Caco-2 (cell line): ENCODE measurements at regions not wholly inside any gene's neighbourhood (a gene's known extent, or its start where the extent isn't known, plus 50 kb on each side); places are given as distances from the start of the nearest gene placed in this dataset.

Source experiments
- BruUV-seq: library from RNA; stranded (reverse); fragments of 400-500 nt; replicated peaks from 2 replicates; lab custom pipeline; 2021; lab: Mats Ljungman, UMichigan
- CTCF ChIA-PET: fragments of 300-600 bp; sonication (Branson Sonifier 250); formaldehyde crosslinking; loops from one replicate; lab custom pipeline; 2022; ENCODE audit warnings: antibody characterized with exemption; lab: Charles Lee
- POLR2A ChIA-PET: fragments of 300-600 bp; sonication (Branson Sonifier 250); formaldehyde crosslinking; loops from one replicate; lab custom pipeline; 2022; ENCODE audit warnings: antibody characterized with exemption; lab: Charles Lee
- DNase-seq, 2 experiments: peaks; one replicate each; pipeline versions ENCODE4 v3.0.0 to v3.0.0-alpha.2; 2020 to 2022
- H3K27me3 ChIP-seq: replicated peaks from 2 replicates; pipeline ENCODE4 v1.6.0; 2011; ENCODE audit warnings: low read length; ENCODE audit not compliant: control insufficient read depth, insufficient read depth
- H3K36me3 ChIP-seq: 2 replicates; pipeline ENCODE4 v1.5.1; 2011; ENCODE audit warnings: low read length; ENCODE audit not compliant: control insufficient read depth, insufficient read depth
- H3K4me1 ChIP-seq: fragments of 250-450 bp; sonication (Bioruptor Pico); 2 replicates; pipeline ENCODE4 v1.5.1; 2020; ENCODE audit warnings: mild to moderate bottlenecking
- H3K4me3 ChIP-seq: 2 replicates; pipeline ENCODE4 v1.5.1; 2011; ENCODE audit warnings: low read depth, mild to moderate bottlenecking, control low read depth, low read length
- H3K9me3 ChIP-seq: fragments of 250-450 bp; sonication (Bioruptor Pico); 2 replicates; pipeline ENCODE4 v1.5.1; 2020; ENCODE audit warnings: mild to moderate bottlenecking, moderate library complexity
- H3K27ac Mint-ChIP-seq: one replicate; pipeline ENCODE4 v1.8.0; 2022; ENCODE audit warnings: mixed read lengths; ENCODE audit not compliant: unreplicated experiment
- H3K27me3 Mint-ChIP-seq: one replicate; pipeline ENCODE4 v1.8.0; 2022; ENCODE audit warnings: mixed read lengths; ENCODE audit not compliant: insufficient read depth, unreplicated experiment
- H3K36me3 Mint-ChIP-seq: one replicate; pipeline ENCODE4 v1.8.0; 2022; ENCODE audit warnings: mild to moderate bottlenecking, mixed read lengths; ENCODE audit not compliant: insufficient read depth, unreplicated experiment
- H3K4me1 Mint-ChIP-seq: one replicate; pipeline ENCODE4 v1.8.0; 2022; ENCODE audit warnings: low read depth, mixed read lengths; ENCODE audit not compliant: unreplicated experiment
- H3K4me3 Mint-ChIP-seq: one replicate; pipeline ENCODE4 v1.8.0; 2022; ENCODE audit warnings: mild to moderate bottlenecking, moderate library complexity, mixed read lengths; ENCODE audit not compliant: unreplicated experiment
- H3K9me3 Mint-ChIP-seq: one replicate; pipeline ENCODE4 v1.8.0; 2022; ENCODE audit warnings: mixed read lengths; ENCODE audit not compliant: unreplicated experiment
- intact Hi-C: fragments of 100-400 bp; cut with micrococcal nuclease; formaldehyde crosslinking; loops from one replicate; pipeline ENCODE4 v1.10.0; 2022; ENCODE audit not compliant: unreplicated experiment
- TF ChIP-seq, protein P1 (sequence below), 2 experiments: fragments of 200-600 bp in 1 of 2; IDR thresholded peaks; 1 replicate in 1 of 2; 2 replicates in 1 of 2; pipeline versions ENCODE4 v1.5.1 to v1.8.0; 2011 to 2022; ENCODE audit warnings: antibody characterized with exemption in 1 of 2, control low read depth in 1 of 2, inconsistent platforms in 1 of 2, low read depth in 1 of 2, low read length in 1 of 2, mild to moderate bottlenecking in 1 of 2, moderate library complexity in 1 of 2; ENCODE audit not compliant: insufficient read depth in 1 of 2, severe bottlenecking in 1 of 2, unreplicated experiment in 1 of 2

DNA sequence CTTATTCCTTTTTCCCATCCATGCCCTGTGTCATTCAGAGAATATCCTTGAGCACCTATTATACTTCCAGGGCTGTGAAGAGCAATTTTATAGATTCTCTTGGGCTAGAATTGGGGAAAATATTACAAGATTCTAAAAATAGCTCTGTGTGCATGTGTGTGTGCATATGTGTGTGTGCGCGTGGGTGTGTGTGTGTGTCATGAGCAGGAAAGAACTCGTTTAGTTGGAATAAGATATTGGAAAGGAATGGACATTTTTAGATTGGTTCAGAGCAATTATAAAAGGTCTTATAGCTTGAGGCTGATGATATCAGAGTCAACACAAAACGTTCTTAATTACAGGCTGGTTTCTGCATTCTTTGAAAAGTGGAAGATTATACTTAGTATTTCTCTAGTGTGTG, 212.1 kb upstream of the COPS8 start:
- H3K36me3 Mint-ChIP-seq: no peaks in the 10 kb centered on the region
- Histone ChIP-seq H3K27me3 (no peaks in the 10 kb centered on the region), H3K4me3 (no peak overlapping the region), H3K4me1 (peaks cover 24% of the 10 kb centered on the region; the same call in 1 of the 2 replicates), H3K36me3 (no peaks in the 10 kb centered on the region), H3K9me3 (no peaks in the 10 kb centered on the region)
- POLR2A ChIA-PET: no interaction called here
- no TSS peak for BruUV-seq
- no peaks in the 10 kb centered on the region for H3K27me3 Mint-ChIP-seq
- H3K4me3 Mint-ChIP-seq: no peak overlapping the region
- H3K27ac Mint-ChIP-seq: no peak overlapping the region
- DNase-seq: no peak
- H3K4me1 Mint-ChIP-seq: peaks cover 12% of the 10 kb centered on the region
- intact Hi-C loops: no loop called here
- H3K9me3 Mint-ChIP-seq: no peaks in the 10 kb centered on the region
- CTCF ChIA-PET: no interaction called here
- TF ChIP-seq, protein P1, sequence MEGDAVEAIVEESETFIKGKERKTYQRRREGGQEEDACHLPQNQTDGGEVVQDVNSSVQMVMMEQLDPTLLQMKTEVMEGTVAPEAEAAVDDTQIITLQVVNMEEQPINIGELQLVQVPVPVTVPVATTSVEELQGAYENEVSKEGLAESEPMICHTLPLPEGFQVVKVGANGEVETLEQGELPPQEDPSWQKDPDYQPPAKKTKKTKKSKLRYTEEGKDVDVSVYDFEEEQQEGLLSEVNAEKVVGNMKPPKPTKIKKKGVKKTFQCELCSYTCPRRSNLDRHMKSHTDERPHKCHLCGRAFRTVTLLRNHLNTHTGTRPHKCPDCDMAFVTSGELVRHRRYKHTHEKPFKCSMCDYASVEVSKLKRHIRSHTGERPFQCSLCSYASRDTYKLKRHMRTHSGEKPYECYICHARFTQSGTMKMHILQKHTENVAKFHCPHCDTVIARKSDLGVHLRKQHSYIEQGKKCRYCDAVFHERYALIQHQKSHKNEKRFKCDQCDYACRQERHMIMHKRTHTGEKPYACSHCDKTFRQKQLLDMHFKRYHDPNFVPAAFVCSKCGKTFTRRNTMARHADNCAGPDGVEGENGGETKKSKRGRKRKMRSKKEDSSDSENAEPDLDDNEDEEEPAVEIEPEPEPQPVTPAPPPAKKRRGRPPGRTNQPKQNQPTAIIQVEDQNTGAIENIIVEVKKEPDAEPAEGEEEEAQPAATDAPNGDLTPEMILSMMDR (IDR thresholded peaks at IDR 0.05; ENCODE audit: insufficient read depth in 1 of 2, low read depth in 1 of 2, low read length in 1 of 2, severe bottlenecking in 1 of 2, unreplicated experiment in 1 of 2): no peak

DNA sequence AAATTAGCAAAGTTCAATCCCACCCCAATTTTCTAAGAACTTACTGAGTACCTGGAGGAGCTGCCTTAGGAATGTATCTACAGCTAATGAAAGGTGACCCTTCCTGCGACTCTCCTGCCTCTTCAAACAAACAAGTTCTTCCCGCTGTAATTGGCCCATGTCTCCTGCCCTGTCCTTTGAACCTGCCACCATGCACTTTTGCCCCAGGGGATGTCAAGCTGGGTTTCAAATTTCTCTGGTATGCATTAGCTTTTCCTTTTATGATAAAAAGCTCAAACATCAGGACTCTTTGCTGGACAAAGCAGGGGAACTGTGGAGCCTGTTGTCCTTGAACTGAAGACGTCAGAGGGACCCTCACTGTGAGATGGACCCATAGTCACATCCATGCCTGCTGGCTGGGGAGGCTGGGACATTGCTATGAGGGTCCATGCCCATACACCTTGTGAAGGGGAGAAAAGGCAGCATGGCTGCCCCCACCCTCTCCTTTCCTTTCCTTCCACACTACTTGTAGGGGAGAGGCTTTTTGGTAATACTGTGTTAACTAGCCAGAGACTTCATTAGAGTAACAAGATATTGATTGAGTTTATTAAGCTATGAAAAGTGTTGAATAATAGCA, 210.7 kb upstream of the COPS8 start:
- Histone ChIP-seq H3K4me3 (no peak overlapping the region), H3K4me1 (peaks cover 22% of the 10 kb centered on the region; the same call in 1 of the 2 replicates), H3K36me3 (no peaks in the 10 kb centered on the region), H3K27me3 (no peaks in the 10 kb centered on the region), H3K9me3 (no peaks in the 10 kb centered on the region)
- H3K36me3 Mint-ChIP-seq: no peaks in the 10 kb centered on the region
- H3K27ac Mint-ChIP-seq: no peak overlapping the region
- H3K27me3 Mint-ChIP-seq: no peaks in the 10 kb centered on the region
- H3K4me3 Mint-ChIP-seq: no peak overlapping the region
- TF ChIP-seq, protein P1 (IDR thresholded peaks at IDR 0.05; ENCODE audit: insufficient read depth in 1 of 2, low read depth in 1 of 2, low read length in 1 of 2, severe bottlenecking in 1 of 2, unreplicated experiment in 1 of 2): no peak
- peak; percentile 50 to 74 for DNase-seq
- POLR2A ChIA-PET: no interaction called here
- CTCF ChIA-PET: no interaction called here
- intact Hi-C loops: no loop called here
- no peaks in the 10 kb centered on the region for H3K9me3 Mint-ChIP-seq
- BruUV-seq: no TSS peak
- H3K4me1 Mint-ChIP-seq: peaks cover 12% of the 10 kb centered on the region

DNA sequence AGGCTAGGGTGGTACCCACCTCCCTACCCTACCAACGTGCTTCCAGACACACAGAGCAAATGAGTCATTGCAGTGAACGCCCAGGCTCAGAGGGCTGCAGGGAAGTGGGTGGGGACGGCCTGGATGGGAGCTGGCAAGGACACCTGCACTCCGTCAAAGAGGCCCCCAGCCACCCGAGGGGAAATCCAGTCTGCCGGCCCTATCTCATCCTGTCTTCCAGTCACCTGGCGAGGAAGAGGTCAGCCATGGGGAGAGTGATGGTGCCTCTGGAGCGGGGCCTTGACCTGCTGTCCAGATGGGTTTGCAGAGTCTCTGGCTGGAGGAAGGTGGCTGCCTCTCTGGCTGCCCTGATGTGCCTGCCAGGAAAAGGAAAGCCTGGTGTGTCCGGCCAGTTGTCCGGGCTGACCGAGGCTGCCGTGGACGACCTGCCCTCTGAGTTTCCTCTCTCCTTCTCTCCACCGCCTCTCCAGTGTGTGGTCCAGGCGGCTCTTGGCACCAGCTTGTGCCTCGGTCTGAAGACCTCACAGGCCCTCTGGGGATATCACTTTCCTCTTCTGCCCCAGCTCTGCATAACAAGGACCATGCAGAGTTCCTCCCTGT, 209.7 kb upstream of the COPS8 start:
- CTCF ChIA-PET: no interaction called here
- Histone ChIP-seq H3K36me3 (no peaks in the 10 kb centered on the region), H3K27me3 (no peaks in the 10 kb centered on the region), H3K9me3 (no peaks in the 10 kb centered on the region), H3K4me1 (peaks cover 19% of the 10 kb centered on the region; the same call in 1 of the 2 replicates), H3K4me3 (no peak overlapping the region)
- TF ChIP-seq, protein P1 (IDR thresholded peaks at IDR 0.05; ENCODE audit: insufficient read depth in 1 of 2, low read depth in 1 of 2, low read length in 1 of 2, severe bottlenecking in 1 of 2, unreplicated experiment in 1 of 2): no peak
- Mint-ChIP-seq H3K4me3 (no peak overlapping the region), H3K9me3 (no peaks in the 10 kb centered on the region), H3K36me3 (no peaks in the 10 kb centered on the region), H3K27me3 (no peaks in the 10 kb centered on the region), H3K27ac (no peak overlapping the region), H3K4me1 (peaks cover 13% of the 10 kb centered on the region)
- peak in 1 of 2 experiments; percentile 51 for DNase-seq
- POLR2A ChIA-PET: no interaction called here
- intact Hi-C loops: no loop called here
- no TSS peak for BruUV-seq
